ENCODE measurements at regions not wholly inside any gene's neighbourhood (a gene's known extent, or its start where the extent isn't known, plus 50 kb on each side); places are given as distances from the start of the nearest gene placed in this dataset.
"Not testable (repeated sequence)": the region's sequence is repeated elsewhere in the genome, so short reads cannot be mapped to it uniquely, and the experiment has no call there.

- TF ChIP-seq TCF4 (CRISPR knock-in tag; IDR thresholded peaks at IDR 0.05; ENCODE audit: borderline replicate concordance); ZNF8 (CRISPR knock-in tag; IDR thresholded peaks at IDR 0.05); ARNTL (CRISPR knock-in tag; IDR thresholded peaks at IDR 0.05; ENCODE audit: borderline replicate concordance, low read depth): not testable (repeated sequence)
Measured at GRCh38 chr2:110264076-110264681, 51.8 kb upstream of the MTLN start.
